GM18498 (cell line): ENCODE measurements at regions not wholly inside any gene's neighbourhood (a gene's known extent, or its start where the extent isn't known, plus 50 kb on each side); places are given as distances from the start of the nearest gene placed in this dataset.

Source experiments
- ATAC-seq: cut with Tn5 transposase; IDR thresholded peaks from one replicate; pipeline ENCODE4 v1.9.1; 2021; ENCODE audit warnings: mild to moderate bottlenecking, moderate library complexity; ENCODE audit not compliant: unreplicated experiment

GRCh38 chr6:44559486-44560270, 172.2 kb downstream of the CDC5L start:
- ATAC-seq: no peak

- ATAC-seq: no peak
These were observed 173.1 kb downstream of the CDC5L start for GRCh38 chr6:44560458-44561059.

GRCh38 chr6:44561060-44561623, 173.6 kb downstream of the CDC5L start:
- ATAC-seq: no peak

- no peak for ATAC-seq
These were observed 174.5 kb downstream of the CDC5L start for GRCh38 chr6:44561832-44562665.

- no peak for ATAC-seq
These were observed 175.9 kb downstream of the CDC5L start for GRCh38 chr6:44563397-44563796.

GRCh38 chr6:44564906-44565524, 177.5 kb downstream of the CDC5L start:
- no peak for ATAC-seq

GRCh38 chr6:44567406-44567805, 179.9 kb downstream of the CDC5L start:
- ATAC-seq: no peak

- no peak for ATAC-seq
These were observed 181.6 kb downstream of the CDC5L start for GRCh38 chr6:44569131-44569530.

- ATAC-seq: no peak
These were observed 182.5 kb downstream of the CDC5L start for GRCh38 chr6:44569931-44570385.

- no peak for ATAC-seq
These were observed 184.0 kb downstream of the CDC5L start for GRCh38 chr6:44571510-44571909.

GRCh38 chr6:44572346-44572745, 184.8 kb downstream of the CDC5L start:
- ATAC-seq: no peak

GRCh38 chr6:44575644-44576043, 188.1 kb downstream of the CDC5L start:
- ATAC-seq: no peak

- no peak for ATAC-seq
These were observed 188.7 kb downstream of the CDC5L start for GRCh38 chr6:44576132-44576631.

- no peak for ATAC-seq
These were observed 193.4 kb downstream of the CDC5L start for GRCh38 chr6:44580901-44581300.

GRCh38 chr6:44582930-44583329, 195.4 kb downstream of the CDC5L start:
- no peak for ATAC-seq

GRCh38 chr6:44590471-44590870, 203.0 kb downstream of the CDC5L start:
- no peak for ATAC-seq

GRCh38 chr6:44593539-44593944, 206.0 kb downstream of the CDC5L start:
- peak; percentile 52 for ATAC-seq

- no peak for ATAC-seq
These were observed 207.0 kb downstream of the CDC5L start for GRCh38 chr6:44594481-44594880.

- no peak for ATAC-seq
These were observed 211.2 kb downstream of the CDC5L start for GRCh38 chr6:44598679-44599078.

- ATAC-seq: no peak
These were observed 212.2 kb downstream of the CDC5L start for GRCh38 chr6:44599672-44600071.
